Activated T-helper 9 cell treated with anti-CD3 and anti-CD28 coated beads, Interleukin-2, amount 50 U/mL, for 16 hours (primary cell): ENCODE measurements at regions not wholly inside any gene's neighbourhood (a gene's known extent, or its start where the extent isn't known, plus 50 kb on each side); places are given as distances from the start of the nearest gene placed in this dataset.
"Not testable (repeated sequence)": the region's sequence is repeated elsewhere in the genome, so short reads cannot be mapped to it uniquely, and the experiment has no call there.

Experiments
- DNase-seq: peaks from one replicate; pipeline ENCODE4 v3.0.0-alpha.2; 2020; ENCODE audit warnings: low read depth

DNA sequence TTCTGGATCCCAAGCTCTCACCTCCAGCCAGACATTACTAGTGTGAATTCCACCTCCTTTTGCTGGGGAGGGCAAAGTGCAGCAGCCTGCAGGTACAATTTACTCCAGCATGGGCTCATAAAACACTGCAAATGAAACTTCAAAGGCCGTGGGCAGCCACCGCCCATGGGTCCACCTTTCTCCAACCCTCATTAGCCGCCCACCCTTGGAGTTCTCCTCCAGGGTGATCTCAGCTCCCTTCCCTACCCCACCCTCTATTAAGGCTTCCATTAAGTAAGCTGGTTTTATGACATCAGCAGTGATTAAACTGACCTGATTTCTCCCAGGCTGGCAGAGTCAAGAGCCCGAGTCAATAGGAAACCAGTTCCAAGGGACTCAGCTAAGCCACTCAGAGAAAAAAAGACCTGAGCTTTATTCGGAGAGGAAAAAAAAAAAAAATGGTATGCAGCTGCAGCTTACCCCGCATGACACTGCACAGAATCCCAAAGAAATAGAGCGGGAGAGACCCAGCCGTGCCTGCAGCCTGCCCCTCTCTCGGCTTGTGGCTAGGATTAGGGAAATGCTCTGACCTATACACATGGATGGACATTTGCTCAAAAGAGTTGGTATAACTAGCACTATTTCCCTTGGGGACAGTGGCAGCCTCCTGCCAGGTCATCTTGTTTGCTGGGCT lies 319.6 kb downstream of the PTTG2 start:
- no peak for DNase-seq

DNA sequence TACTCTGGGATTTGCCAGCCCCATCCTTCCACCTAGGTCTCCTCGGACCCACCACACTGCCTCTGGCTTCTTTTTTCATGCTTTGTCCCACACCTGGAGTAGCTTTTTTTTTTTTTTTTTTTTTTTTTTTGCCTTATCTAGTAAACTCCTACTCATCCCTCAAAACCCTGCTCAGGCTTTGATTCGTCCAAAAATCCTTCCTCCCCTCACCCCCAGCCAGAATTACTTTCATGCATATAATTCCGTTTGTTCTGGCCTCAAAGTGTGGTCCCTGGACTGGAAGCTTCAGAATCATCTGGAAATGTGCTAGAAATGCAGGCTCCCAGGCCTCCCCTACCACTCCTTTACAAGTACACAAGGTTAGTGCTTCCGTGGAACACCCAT lies 320.1 kb downstream of the PTTG2 start:
- no peak for DNase-seq

DNA sequence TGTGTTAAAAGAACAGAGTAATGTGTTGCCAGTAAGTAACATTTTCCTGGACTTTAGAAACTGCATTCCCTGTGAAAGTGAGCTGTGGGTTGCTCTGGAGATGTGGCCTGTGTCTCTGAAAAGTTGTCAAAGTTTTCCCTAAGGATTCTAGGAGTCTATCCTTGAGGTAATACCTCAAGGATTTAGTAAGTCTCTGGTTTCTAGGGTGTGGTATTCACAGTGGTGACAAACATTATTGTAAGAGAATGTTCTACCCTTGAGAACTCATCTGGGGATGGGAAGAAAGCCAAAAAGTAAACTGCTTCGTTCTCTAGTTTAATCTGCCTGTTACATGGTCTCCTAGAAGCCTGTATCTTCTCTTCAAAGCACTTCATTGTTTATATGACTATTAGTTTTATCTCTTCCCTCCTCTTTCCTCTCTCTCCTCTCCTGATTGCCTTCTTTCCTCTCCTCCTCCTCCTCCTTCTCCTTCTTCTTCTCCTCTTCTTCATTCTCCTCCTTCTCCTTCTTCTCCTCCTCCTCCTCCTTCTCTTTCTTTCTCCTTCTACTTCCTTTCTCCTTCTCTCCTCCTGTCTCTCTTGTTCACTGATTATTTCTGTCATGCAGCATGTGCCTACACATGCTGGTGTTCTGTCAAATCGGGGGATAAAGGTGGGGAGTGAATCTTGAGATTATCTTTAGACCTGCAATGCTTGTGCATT lies 321.3 kb downstream of the PTTG2 start:
- no peak for DNase-seq

DNA sequence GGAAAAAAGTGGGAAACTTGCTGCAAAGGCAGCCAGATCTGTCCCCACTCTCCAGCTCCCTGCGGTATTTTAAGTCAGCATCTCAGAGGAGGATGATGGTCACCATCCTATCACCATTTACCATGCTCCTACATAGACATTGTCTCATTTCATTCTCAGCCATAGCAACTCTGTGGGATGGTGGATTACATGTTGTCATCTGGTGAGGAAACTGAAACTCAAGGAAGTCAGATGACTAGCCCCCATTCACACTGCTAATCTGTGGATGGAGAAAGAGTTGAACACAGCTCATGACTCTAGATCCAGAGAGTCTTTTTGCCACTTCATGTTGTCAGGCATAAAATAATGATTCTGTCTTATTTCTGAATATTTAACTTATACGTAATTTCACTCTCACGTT lies 323.5 kb downstream of the PTTG2 start:
- DNase-seq = no peak

DNA sequence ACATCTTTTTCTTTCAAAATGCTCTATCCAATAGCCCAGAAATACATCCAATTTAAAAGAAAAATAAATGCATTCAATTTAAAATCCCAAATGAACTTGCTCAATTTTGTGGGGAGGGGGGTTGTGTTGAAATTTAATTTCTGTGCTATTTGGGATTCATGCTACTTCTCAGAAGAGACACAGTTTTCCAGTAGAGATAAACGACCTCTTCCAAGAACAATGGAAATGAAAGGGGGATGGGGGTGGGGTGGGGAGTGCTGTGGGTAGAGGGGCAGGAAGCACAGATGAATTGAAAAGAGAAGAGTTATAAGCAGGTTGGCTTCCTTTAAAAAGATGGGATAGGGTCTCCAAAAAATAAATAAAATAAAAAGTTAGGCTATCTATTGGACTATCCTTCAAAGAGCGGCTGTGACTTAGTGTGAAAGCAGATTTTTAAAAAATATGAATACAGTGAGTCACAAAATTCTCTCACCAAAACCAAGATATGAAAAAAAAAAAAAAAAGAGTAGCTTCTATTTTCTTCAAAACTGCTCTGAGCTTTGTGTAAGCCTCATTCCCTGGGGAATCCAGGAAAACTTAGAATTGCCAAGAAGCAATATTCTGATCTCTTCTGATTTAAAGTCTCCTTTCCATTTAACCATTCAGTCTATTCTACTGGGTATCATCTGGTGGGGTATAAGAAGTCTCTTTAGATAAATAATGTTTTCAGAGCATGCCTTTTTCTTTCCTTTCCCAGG lies 324.3 kb downstream of the PTTG2 start:
- no peak for DNase-seq

DNA sequence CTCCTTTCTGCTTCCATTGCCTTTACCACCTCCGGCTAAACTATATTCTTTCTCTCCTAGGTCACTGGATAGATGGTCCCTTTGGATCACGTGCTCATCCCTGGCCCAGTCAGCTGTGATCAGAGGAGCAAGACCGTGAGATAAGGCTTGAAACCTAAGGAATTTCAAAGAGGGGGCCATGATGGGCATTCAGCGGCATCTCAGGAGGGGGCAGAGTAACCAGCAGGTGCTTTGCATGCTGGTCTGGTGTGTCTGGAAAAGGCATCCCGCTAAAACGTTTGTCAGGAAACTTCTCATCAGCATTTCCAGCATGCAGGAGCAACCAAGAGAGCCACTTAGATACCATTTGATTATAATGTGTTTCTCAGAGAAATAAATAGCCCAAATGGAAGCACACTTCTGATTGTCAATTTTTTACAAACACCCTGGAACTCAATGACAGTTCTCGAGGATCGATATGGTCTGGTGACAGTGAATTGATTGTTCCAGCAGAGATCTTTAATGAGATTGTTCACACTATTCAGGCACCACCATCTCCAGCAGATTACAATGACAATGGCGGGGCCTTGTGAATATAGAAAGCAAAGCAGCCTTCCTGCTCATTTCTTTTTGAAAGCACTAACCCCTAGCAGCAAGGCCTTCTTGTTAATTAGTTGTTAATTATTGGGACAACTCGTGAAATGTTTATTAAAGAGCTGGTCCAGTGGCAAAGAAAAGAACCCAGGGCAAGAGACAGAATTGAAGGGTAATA lies 327.1 kb downstream of the PTTG2 start:
- no peak for DNase-seq

DNA sequence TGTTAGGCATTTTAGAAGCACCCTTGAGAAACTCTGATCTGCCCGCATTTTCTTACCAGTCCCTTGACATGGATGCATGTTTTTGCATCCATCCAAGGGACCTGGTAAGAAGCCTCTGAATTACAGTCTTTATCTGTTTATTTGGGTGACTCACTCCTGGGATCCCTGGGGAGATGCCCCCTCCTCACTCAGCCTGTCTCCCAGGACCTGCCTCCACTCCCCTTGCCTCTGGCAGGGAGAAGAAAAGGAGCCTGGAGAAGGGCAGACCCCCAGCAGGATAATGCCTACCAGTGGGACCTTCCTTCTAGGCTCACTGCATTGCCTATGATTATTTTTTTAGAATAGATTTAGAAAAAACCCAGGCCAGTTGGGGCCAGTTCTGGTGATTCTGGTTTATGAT lies 329.4 kb downstream of the PTTG2 start:
- no peak for DNase-seq

DNA sequence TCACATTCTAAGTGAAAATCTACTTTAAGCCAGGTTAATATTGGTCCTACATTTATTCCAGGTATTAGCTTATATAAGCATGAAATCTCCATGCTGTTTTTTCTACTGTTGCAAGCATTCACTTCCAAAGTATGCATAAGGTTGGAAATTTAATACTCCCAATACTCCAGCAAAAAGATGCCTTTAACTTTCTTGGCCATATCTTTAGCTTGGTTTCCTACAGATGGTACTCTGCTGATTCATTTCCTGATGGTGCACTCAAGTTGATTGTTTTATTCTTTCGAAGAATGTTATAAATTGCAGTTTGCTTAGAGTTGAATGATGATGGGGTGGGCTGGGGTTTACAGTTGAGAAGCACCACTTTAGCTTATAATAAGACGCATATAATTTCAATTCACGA lies 330.2 kb downstream of the PTTG2 start:
- no peak for DNase-seq

DNA sequence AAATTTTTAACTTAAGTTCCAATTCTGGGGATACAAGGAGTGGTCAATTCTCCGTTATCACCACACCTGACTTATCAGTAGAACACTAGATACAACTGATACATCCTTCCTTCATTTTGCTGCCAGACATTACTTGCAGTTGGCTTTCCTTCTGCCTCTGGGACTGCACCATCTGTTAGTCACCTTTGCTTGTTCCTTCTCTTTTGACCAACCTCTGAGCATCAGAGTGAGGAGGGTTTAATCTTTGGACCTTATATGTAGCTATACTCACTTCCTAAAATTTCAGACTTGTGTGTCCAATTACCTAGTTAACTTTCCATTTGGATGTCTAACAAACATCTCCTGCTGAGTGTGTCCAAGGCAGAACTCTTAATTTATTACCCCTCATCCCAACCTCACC lies 330.7 kb downstream of the PTTG2 start:
- DNase-seq = no peak

DNA sequence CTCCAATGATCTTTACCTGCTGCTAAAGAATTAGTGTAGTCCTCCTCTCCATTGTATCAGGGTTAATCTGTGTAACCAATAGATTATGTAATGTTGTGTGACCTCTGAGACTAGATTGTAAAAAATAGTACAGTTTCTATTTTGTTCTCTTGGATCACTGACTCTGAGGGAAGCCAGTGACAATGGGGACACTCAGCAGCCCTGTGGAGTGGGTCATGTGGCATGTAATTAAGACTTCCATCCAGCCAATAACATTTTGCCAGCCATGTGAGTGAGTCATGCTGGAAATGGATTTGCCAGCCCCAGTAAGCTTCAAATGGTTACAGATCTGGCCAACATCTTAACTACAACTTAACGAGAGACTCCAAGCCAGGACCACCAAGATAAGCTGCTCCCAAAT lies 332.3 kb downstream of the PTTG2 start:
- DNase-seq = no peak

DNA sequence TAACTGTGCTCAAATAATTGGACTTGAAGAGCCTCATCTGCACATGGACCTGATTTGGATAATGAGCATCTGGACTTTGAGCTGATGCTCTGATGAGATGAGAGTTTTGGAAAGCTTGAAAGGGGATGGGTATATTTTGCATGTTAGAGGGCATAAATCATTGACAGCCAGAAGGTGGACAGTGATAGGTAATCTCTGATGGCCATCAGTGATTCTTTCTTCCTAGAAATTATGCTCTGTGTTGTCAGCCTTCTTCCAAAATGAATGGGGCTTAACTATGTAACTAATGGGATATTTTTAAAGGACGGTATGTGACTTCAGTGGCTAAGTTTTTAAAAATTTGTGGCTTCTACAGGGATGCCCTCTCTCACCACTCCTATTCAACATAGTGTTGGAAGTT lies 334.0 kb downstream of the PTTG2 start:
- DNase-seq = no peak

DNA sequence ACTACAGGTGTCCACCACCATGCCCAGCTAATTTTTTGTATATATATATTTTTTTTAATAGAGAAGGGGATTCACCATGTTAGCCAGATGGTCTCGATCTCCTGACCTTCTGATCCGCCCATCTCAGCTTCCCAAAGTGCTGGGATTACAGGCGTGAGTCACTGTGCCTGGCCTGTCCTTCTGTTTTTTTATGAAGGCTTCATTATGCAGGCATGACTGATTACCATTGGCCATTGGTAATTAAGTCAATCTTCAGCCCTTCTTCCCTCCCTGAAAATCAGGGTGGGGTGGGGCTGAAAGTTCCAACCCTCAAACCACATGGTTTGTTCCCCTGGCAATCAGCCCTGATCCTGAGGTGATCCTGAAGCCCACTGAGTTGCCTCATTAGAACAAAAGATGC lies 336.9 kb downstream of the PTTG2 start:
- no peak for DNase-seq

DNA sequence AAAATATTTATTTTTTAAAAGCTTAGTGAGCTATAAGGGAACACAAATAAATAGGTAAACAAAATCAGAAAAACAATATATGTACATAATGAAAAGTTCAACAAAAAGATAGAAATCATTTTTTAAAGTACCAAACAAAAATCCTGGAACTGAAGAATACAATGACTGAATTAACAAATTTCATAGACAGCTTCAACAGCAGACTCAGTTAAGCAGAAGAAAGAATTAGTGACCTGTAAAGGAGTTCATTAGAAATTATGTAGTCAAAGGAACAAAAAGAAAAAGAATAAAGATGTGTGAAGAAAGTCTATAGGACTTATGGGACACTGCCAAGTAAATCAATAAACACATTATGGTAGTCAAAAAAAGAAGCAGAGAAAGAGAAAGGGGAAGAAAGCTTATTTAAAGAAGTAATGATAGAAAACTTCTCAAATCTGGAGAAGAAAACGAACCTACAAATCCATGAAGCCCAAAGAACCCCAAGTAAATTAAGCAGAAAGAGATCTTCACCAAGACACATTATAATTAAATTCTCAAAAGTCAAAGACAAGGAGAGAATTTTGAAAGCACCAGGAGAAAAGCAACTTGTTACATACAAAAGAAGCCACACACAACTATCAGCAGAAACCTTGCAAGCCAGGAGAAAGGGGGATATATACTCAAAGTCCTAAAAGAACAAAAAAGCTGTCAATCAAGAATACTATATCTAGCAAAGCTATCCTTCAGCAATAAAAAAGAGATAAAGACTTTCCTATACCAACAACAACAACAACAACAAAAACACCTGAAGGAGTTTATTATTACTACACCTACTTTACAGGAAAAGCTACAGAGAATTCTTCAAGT lies 338.9 kb downstream of the PTTG2 start:
- DNase-seq = no peak

DNA sequence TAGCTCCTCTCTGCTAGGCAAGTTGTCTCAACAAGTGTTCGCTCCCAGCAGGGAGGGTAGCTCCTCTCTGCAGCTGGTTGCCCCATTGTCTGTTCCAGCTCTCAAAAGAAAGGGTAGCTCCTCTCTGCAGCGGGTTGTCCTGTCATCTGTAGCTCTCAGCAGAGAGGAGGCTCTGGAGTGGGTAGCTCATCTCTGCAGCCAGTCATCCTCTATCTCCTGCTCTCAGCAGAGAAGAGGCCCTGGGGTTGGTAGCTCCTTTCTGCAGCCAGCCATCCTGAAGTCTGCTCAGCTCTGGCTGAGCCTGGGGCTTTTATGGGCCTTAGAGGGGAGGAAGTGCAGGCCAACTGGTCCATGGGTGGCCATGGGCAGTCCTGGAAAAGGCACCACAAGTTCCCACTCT lies 342.7 kb downstream of the PTTG2 start:
- DNase-seq = no peak

DNA sequence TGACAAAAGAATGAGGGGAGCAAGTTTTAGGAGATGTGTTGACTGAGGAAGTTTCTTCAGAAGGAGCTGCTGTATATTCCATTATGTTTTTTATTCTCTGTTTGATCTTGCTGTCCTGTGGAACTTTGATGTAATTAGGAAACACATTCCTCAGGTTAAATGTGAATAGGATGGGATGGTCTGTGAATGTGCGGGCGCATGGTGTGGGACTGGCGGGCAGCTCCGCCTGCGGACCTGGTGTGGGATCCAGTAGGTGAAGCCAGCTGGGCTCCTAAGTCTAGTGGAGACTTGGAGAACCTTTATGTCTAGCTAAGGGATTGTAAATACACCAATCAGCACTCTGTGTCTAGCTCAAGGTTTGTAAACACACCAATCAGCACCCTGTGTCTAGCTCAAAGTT lies 344.3 kb downstream of the PTTG2 start:
- DNase-seq = not testable (repeated sequence)

DNA sequence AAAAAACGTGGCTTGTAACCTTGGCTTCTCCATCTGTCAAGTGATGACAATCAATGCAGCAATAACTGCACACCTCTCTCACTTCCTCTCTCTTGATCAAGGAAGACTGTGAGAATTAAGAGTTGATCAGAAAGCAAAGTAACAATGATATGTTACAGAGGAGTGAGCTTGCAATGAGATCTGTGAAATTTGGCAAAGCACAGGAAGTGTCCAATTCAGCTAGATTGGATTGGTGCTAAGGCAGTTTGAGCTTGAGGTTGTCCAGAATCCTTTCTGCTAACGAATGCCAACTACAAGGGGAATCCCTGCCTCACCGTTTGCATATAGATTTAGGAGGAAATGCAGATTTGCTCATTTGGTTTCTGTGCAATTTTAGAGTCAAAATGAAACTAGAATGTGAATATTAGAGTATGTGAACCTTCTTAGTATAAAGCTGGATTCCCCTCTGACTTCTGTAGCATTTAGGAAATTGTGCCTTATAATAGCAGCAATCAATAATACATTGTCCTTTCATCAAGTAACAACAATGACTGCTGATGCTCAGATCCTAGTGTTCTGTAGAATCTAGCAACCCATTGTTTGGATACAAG lies 346.4 kb downstream of the PTTG2 start:
- DNase-seq = no peak

DNA sequence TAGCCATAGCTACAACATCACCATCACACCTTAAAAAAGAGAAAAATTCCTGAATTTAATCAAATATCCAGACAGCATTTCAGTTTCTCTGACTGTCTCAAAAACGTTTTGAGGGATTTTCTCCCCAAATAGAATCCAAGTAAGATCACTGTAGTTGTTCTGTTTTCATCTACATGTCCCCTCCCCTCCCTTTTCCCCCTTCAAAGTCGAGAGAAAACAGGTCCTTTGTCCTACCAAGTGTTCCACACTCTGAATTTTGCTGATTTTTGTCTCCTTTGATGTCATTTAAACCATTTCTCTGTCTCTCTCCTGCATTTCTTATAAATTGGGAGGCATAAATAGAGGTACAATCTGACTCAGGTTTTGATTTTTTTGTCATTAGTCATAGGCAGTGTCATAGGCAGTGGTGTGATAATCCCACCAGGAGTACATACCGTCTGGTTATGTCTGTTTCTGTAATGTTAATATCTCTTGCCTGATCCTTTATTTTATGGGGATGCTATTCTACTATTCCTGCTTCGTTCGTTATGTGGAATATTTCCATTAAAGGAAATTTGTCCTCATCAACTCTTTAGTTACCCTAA lies 348.6 kb downstream of the PTTG2 start:
- DNase-seq = no peak

DNA sequence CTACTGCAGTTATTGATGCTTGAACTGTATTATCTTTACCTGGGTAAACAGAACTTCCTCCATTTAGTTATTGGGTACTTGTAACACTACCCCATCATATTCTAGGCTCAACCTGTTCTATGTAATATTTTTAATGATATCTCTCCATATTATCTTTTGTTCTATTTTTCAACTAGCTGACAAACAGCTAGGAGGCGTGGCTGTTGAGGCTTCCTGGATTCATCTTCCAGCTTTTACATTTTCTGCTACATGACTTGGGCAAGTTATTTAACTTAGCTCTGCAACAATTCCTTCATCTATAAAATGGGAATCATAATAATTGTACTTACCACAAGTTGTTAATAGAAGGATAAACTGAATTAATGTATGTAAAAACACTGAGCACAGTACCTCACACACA lies 349.3 kb downstream of the PTTG2 start:
- no peak for DNase-seq

DNA sequence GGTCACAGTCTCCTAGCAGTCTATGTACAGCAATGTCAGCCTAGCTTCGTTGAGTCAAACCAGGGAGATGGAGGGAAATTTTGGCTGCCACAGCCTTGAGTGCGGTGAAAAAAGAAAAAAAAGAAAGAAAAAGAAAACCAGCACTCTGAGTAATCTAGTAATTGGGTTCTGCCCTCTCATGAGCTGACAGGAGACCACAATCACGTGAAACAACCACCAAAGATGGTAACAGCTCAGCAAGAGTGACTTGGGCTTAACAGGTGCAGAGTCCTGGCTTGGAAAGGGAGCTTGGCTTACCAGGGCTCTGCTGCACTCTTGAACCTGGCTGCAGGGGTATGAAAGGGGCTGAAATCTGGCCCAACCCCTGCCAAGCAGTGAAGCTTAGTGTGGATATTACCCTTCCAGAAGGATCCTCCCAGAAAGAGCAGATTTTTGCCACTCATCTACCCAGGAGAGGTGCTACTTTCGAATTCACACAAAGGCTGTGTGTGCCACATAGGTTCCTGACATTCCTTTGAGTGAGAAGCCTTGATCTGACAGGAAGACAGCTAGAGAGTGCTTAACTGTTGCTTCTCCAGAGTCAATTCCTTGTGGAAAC lies 350.3 kb downstream of the PTTG2 start:
- DNase-seq = peak; percentile 43

DNA sequence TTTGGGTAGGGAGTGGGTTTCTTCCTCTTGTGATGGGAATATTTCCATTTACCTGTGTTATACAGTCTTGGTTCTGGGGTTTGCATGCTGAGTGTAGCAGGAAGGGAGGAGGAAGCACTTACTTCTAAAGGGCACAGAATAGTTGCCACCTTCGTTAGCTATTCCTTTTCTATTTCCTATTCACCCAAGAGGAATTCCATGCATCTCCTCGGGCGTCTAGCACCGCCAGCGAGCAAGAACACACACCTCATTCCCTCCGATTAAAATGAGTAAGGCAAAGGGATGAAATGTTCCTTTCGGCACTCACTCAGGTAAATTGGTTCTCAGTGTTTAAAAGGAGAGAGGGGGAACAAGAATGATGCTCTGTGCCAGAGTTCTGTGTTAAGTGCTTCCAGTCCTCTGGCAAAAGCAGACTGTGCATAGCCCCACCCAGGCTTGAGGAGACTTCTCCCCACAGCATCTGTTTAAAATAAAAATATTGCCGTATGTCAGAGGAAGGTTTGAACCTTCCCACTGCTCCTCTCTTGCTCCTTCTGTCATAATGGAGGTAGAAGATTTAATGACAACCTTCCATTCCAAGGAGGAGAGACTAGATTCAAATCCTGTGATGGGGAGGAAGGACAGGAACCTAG lies 351.4 kb downstream of the PTTG2 start:
- DNase-seq = no peak
